NCI-H510A treated with DMSO at 0.1 percent for 48 hours (cell line): ENCODE measurements at regions not wholly inside any gene's neighbourhood (a gene's known extent, or its start where the extent isn't known, plus 50 kb on each side); places are given as distances from the start of the nearest gene placed in this dataset.
"Not testable (repeated sequence)": the region's sequence is repeated elsewhere in the genome, so short reads cannot be mapped to it uniquely, and the experiment has no call there.

Experiments
- DNase-seq: peaks from one replicate; lab custom pipeline; 2025; lab: John Stamatoyannopoulos, UW

DNA sequence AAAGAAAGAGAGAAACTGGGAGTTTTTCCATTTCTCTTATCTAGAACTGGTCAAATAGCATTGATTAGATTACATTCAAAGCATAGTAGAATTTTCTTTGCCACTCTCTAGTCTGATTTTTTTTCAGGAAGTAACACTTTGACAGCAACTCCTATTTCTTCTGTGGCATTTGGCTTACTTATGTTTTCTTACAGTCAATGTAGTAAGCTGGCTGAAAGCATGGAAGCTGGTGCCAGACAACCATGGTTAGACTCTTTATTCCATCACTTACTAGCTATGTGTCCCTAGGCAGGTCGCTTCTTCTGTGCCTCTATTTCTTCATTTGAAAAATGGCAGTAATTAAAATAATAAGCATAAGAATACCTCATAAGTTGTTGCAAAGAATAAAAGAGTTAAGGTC is 54.2 kb upstream of the OPRM1 start:
- no peak for DNase-seq

DNA sequence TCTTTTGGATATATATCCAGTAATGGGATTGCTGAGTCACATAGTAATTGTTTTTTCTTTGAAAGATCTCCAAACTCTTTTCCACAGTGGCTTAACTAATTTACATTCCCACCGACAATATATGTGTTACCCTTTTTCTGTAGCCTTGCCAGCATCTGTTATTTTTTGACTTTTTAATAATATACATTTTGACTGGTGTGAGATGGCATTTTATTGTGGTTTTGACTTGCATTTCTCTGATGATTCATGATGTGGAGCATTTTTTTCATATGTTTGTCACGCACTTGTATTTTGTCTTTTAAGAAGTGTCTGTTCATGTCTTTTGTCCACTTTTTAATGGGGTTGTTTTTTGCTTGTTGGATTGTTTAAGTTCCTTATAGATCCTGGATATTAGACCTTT is 58.9 kb upstream of the OPRM1 start:
- DNase-seq = no peak

DNA sequence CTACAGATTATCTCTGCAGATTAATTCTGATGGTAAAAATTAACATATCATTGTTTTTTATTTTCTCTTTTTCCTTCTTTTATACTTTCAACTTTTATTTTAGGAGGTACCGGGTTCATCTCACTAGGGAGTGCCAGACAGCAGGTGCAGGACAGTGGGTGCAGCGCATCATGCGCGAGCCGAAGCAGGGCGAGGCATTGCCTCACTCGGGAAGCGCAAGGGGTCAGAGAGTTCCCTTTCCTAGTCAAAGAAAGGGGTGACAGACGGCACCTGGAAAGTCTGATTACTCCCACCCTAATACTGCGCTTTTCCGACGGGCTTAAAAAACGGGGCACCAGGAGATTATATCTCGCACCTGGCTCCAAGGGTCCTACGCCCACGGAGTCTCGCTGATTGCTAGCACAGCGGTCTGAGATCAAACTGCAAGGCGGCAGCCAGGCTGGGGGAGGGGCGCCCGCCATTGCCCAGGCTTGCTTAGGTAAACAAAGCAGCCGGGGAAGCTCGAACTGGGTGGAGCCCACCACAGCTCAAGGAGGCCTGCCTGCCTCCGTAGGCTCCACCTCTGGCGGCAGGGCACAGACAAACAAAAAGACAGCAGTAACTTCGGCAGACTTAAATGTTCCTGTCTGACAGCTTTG is 60.0 kb upstream of the OPRM1 start:
- DNase-seq = not testable (repeated sequence)

DNA sequence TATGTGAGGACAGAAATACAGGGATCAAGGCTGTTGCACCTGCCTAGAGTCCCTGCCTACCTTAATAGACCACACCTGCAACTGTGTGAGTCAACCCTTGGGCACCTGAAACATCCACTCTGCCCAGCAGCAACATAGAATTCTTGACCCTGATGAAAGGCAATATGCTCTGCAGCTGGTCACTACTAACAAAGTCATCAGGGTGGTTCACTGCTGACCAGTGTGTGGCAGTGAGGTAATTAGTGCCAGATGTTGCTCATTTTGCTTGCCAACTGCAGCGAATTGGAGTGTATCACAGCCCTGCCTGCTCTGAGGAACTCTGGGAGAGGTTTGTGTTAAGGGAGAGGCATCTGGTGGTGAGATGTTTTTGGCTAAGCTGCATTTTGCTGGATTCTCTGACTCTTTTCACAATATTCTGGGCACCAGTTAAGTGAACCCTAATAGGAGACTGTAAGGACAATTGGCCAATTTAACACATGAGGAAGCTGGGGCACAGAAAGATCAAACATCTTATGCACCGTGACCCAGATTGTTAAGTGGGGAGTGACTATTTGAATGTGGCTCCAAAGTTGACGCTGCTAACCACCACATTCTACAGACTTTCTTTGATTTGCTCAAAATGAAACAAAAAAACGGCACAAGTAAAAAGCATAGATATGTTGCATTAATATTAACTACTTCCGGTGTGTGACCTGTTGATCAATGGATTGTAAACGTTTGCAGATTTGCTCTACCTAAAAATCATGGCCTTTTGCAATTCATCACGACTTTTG is 61.9 kb upstream of the OPRM1 start:
- DNase-seq = no peak

DNA sequence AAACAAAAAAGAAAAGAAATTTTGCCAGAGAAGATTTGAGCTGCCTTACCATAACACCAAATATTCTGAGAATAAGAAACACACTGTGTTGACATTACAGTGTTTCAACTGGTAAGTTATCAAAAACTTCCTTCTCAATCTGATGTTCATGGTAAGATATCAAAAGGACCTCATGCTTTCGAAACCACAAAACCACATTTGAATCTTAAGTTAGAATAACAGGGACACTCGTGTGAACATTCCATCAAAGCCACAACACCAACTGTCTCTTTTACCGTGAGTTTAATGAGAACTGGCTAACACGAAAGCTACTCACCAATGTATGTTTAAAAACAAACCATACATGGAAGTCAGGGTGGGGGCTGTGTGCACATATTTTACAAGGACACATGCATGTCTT is 73.0 kb upstream of the OPRM1 start:
- DNase-seq = no peak

DNA sequence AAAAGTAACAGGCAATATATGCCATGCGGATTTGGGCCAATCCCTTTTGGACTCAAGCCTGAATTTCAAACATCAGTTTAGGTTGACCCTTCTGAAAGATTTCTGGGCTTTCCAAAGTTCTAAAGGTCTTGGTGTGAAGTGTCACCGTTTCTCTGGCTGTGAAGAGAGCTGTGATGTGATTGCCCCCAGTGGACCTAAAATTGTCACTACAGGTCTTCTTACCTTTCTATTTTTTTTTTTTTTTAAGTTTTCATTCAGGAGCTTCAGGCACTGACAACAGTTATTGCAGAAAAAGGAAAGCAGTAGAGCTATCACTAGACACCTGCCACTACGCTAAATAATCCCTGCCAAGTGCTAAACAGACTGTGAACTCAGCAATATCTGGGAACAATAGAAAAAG is 75.7 kb upstream of the OPRM1 start:
- no peak for DNase-seq

DNA sequence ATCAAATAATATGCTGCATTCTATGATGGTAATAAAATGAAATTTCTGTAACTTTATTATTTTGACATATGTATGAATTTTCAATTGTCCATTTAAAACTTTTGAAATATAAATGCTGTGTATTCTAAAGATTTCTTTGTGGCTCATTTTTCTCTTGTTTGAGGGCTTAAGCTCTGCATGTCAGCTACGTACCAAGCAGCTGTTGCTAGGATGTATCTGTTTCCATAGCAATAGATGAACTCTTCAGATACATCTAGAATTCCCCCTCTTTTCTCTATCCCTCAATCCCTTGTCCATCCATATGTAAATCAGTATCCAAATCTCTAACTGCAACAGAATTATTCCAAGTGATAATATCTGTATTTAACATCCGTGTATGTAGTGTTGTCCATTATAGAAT is 76.5 kb upstream of the OPRM1 start:
- no peak for DNase-seq

DNA sequence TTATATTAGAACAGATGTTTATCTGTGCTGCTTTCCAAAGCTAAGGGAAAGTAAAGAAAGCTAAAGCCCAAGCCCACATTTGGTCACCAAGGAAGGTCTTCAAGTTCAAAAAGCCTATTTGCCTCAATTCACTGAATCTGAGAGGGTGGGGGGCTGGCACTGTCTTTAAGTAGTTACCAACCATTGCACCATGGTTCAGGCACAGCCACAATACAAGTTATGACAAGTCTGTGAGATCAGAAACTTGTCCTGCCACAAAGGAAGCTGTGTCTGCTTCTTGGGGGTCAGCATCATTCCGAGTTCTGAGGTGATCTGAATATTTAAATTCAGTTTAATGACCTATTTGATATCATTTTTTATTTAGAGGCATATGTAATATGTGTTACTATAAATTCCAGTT is 78.3 kb upstream of the OPRM1 start:
- no peak for DNase-seq

DNA sequence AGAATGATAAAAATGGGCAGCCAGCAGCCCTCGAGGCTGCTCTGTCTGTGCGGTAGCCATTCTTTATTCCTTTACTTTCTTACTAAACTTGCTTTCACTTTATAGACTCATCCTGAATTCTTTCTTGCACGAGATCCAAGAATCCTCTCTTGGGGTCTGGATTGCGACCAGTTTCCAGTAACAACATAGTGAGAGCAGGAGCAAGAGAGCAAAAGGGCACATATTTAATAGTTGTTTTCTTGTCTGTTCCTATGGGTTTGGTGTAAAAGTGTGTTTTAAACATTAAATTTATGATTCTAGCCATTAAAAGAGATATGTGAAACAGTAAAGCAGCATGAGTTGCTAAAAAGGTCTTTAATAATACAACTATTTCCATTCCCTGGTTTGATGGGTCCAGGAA is 78.8 kb upstream of the OPRM1 start:
- no peak for DNase-seq

DNA sequence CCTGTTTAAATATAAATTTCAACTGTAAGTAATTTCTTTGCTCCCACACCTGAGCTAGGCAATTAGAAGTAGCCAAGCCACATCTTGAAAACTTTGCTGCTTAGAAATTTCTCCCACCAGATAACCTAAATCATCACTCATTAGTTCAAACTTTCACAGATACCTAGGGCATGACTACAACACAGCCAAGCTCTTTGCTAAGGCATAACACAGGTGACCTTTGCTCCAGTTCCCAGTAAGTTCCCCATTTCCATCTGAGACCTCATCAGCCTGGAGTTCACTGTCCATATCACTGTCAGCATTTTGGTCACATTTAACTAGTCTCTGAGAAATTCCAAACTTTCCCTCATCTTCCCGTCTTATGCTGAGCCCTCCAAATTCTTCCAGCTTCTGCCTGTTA is 79.8 kb upstream of the OPRM1 start:
- no peak for DNase-seq

DNA sequence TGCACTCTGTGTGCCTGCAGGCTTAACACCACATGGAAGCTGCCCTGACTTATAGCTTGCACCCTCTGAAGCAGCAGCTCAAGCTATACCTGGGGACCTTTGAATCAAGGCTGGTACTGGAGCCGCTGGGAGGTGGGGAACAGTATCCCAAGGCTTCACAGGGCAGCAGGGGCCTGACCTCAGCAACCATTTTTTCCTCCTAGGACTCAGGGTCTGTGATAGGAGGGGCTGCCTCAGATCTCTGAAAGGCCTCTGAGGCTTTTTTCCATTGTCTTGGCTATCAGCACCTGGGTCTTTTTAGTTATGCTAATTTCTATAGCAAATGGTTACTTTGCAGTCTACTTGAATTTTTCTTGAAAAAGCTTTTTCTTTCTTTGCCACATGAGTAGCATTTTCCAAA is 80.2 kb upstream of the OPRM1 start:
- no peak for DNase-seq

DNA sequence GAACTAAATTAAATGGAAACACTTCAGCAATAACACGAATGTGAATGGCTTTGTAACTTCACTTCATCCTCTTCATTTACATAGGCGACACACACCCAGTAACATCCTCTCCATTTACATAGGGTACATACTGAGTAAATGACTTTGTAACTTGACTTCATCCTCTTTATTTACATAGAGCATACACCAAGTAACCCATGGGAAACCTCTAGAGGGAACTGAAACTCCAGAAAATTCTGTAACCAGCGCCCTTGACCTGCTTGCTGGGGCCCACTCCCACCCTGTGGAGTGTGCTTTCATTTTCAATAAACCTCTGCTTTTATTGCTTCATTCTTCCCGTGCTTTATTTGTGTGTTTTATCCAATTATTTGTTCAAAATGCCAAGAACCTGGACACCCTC is 81.6 kb upstream of the OPRM1 start:
- DNase-seq = no peak

DNA sequence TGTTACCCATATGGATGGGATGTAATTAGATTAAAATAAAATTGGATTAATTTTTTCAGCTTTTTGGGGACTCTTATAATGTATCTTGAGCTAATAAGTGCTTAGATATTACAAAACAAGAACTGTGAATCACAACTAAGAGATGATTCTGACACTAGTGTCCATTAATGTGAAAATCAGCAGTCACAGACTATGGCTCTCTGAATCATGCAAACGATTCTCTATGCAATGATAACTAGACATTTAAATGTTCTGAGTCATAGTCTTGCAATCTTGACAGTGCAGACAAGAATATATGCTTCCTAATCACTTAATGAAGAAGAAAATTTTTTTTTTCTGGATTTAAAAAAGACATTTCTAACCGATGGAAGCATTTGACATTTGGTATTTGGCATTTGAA is 82.2 kb upstream of the OPRM1 start:
- no peak for DNase-seq

DNA sequence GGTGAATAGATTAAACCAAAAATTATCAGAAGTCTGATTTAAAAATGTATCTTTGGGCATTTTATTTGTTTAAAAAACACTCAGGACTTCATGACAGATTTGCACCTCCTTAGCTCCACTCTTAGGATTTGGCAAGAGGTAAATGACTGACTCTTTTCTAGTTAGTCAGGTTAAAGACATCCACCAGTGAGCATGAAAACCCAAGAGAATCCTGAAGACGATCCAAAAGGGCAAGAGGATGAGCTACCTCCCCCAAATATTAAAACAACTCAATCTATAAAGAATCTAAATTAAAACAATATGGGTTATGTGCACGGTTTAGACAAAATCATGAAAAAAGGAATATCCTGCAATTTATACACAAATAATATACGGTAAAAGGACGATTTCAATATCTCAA is 89.4 kb upstream of the OPRM1 start:
- no peak for DNase-seq

DNA sequence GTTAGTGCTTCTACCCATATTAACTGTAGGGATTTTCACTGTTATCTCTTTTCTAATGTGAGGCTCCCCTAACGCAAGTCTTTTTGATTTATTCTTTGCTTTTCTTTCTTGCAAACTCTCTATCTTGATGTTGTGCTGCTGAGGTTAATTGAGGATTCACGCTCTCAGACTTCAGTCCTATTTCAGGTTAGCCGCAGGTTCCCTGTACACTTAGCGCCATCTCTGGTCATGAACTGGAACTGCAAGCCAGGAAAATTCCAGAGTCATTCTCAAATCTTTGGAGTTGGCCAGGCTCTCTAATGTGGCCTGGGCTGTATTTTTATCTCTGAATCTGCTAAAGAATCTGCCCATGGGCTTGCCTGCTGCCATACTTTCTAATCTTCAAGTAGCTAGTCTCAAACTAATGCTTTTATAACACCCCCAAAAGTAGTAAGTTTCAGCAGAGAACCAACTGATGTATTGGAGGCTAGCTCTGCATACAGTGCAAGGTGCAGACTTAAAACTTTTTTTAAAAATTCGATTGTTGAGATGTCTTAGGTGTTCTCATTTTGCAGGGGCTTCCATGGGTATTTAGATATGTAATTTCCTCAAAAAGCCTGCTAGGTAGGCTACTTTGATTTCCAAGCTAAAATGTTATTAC is 91.1 kb upstream of the OPRM1 start:
- peak; percentile 17 for DNase-seq

DNA sequence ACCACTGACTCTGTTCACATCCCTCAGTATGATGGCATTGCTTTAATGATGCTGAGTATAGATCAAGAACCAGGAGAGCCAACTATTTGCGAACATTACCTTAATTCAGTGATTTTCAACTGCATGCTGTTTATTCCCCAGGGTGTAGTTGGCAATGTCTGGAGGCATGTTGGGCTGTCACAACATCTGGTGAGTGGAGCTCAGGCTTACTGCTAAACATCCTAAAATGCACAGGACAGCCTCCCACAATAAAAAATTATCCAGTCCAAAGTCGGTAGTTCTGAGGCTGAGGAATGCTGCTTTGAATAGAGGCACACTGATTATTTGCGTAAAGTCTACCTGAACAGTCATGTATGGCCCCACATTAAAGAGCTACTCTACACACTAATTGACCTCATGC is 94.8 kb upstream of the OPRM1 start:
- no peak for DNase-seq

DNA sequence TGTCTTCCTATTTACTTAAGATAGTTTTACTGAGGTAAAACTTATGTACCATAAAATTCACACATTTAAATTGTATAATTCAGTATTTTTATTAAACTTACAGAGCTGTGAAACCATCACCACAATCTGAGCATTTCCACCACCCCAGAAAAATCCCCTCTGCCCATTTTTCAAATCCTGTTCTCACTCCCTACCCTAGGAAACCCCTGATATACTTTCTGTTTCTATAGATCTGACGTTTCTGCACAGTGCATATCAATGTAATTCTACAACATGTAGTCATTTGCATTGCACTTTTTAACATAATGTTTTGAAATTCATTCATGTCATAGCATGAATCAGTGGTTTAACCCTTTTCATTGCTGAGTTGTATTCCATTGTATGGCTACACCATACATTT is 96.7 kb upstream of the OPRM1 start:
- DNase-seq = no peak

DNA sequence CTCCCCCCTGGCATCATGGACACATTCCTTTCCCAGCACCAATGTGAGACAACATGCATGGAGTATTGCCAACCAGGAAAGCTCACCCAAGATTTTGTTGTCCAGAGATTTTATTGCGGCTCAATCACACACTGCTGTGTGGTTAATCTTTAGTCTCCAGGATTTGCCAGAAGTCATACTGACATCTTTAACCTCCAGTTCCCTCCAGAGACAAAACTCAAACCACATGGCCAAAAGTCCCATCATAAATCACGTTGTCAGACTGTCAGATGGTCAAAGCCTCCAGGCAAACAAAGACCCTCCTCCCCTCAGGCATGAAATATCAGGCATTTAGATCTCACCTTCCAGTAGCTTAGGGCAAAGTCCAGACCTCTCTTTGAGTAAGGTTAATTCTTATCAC is 97.3 kb upstream of the OPRM1 start:
- DNase-seq = no peak

DNA sequence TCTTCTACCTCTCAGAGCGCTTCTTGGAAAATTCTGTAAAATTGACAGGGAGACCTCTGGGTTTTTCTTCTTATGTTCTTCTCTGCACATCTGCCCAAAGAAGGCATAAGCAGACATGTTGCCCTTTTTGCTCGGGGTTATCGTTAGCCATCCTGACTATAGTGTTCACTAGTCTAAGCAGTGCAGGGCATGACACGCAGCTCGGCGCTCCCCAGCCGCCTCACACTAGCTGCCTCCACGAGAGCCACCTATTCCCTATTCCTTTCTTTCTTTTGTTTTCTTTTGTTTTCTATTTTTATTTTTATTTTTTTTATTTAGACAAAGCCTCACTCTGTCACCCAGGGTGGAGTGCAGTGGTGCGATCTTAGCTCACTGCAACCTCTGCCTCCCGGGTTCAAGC is 100.2 kb upstream of the OPRM1 start:
- DNase-seq = no peak

DNA sequence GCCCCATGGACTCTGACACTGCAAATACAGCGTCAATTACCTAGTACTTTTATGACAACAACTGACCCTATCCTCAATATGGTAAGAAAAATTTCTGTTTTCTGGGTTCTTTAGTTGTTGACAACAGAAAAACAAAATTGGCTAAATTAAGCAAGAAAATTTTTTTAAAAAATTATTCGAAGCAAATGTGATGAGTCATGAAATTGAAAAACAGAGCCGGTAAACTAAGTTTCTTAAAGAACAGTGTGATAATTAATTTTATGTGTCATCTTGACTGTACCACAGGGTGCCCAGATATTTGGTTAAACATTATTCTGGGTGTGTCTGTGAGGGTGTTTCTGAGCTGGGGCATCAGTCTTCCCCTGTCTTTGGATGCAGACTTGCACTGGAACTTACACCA is 107.6 kb upstream of the OPRM1 start:
- no peak for DNase-seq

DNA sequence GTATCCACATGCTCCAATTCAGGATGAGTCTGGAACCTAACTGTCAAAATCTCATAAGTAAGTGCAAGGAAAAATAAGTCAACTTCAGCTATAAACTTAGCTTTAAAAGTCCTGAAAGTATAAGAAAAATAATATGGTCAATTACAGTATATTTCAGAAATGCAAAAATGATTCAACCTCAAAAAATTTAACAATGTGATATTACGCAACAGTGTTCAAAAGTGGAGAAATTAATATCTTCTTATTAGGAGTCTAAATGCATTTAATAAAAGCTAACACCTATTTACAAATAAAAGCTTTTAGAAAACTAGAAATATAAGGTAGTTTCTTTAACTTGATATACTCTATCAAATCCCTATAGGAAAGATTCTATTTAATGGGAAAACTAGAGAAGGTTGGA is 111.2 kb upstream of the OPRM1 start:
- DNase-seq = no peak

DNA sequence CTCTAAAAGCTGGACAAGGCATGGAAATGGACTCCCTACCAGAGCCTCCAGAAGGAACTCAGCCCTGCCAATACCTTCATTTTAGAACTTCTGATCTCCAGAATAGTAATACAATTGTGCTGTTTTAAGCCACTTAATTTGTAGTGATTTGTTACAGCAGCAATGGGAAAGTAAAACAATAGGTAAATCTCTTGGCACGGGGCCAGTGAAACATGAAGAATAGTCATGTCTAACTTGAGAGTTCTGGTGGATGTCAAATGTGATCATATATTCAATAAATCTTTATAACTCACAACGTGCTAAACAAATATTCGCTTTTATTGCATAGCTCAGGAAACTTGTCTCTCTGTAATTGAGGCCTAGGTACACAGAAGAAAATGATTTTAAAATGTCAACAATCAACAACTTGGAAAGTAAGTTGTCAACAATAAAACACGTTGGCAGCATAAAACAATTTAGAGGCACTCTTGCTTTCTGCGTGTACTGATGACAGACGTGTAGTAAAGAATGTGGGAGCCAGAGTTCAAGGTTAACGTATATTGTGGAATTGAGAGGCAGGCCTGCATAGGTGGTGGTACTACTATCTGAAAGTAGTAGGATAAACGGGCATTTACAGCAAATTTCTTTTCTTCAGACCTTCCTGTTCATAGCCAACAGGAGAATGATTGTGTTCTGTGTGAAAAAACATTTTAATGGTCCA is 140.5 kb upstream of the OPRM1 start:
- DNase-seq = no peak

DNA sequence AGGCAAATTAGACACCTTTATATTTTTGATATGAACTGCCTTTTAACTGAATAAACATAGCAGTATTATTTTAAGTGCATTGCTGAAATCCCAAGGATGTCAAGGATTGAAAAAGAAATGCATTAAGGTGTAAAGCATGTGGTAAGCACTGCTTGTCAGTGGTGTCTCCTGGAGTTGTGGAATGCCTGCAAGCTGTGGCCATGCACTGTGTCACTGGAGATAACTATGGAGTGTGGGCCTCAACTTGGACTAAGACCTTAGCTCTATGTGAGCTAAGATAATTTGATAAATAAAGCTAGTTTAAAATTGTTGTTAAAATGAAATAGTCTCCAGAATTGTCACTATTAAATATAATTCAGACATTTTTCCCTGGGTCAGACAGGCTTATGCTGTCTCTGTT is 156.6 kb upstream of the OPRM1 start:
- no peak for DNase-seq
